KBM-7 (cell line): ENCODE measurements at regions not wholly inside any gene's neighbourhood (a gene's known extent, or its start where the extent isn't known, plus 50 kb on each side); places are given as distances from the start of the nearest gene placed in this dataset.

Source experiments
- DNase-seq: peaks from one replicate; pipeline ENCODE4 v3.0.0-alpha.2; 2015
- in situ Hi-C: fragments of 300-500 bp; cut with MboI; formaldehyde crosslinking; loops from 2 replicates; pipeline ENCODE4 v1.14.3; 2020; ENCODE audit warnings: low sequenced_read_pairs, low pct_unique_long_range_greater_than_20kb, mixed read lengths

DNA sequence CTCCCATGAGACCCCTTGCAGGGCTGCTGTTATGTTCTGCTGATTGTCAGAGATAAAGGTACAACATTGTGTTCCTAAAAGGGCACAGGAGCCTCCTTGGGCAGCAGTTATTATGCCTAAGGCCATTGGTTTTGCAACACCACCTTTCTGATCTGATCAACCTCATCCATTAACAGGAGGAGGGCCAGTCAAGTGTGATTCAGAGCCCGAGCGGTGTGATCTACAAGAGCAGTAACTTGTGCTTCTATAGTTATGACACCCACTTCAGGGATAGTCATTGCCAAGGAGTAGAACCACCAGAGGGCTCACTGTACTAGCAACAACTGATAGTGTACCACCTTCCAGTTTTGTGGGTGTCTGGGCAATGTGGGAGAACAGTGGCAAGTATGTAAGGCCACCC is 1457.9 kb upstream of the CADM2 start:
- DNase-seq: no peak
- in situ Hi-C loops: no loop called here

GRCh38 chr3:83513051-83513450 is 1445.7 kb upstream of the CADM2 start:
- in situ Hi-C loops: no loop called here
- no peak for DNase-seq

DNA sequence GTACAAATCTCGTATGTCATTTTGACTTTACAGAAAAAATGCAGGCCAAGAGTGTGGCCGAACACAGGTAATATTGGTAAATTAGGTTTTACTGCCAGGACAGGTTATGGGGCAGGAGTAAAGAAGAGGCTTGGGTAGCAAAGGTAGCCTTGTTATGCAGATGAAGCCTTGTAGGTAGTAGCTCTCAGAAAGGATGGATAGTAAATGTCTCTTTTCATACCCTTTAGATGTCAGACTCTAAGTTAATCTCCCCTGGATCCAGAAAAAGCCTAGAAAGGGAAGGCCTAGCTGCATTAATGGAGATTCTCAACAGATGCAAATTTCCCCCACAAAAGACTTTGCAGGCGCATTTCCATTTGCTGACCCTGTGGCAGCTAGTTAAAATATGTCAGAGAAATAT is 1445.1 kb upstream of the CADM2 start:
- no peak for DNase-seq
- in situ Hi-C loops: no loop called here

DNA sequence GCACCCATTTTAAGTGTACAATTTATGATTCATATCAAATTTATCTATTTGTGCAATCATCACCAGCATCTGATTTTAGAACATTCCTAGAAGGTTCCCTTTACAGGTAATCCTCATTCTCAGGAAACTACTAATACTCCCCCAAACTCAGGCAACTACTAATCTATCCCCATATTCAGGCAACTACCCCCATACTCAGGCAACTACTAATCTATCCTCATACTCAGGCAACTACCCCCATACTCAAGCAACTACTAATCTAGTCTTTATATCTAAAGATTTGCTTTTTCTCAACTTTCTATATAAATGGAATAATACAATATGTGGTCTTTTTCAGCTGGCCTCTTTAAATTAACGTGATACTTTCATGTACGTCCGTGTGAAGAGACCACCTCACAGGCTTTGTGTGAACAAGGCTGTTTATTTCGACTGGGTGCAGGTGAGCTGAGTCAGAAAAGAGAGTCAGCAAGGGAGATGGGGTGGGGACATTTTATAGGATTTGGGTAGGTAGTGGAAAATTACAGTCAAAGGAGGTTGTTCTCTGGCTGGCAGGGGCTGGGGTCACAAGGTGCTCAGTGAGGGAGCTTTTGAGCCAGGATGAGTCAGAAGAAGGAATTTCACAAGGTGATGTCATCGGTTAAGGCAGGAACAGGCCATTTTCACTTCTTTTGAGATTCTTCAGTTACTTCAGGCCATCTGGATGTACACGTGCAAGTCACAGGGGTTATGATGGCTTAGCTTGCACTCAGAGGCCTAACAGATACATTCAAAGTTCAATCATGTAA is 1444.5 kb upstream of the CADM2 start:
- DNase-seq: no peak
- in situ Hi-C loops: no loop called here

DNA sequence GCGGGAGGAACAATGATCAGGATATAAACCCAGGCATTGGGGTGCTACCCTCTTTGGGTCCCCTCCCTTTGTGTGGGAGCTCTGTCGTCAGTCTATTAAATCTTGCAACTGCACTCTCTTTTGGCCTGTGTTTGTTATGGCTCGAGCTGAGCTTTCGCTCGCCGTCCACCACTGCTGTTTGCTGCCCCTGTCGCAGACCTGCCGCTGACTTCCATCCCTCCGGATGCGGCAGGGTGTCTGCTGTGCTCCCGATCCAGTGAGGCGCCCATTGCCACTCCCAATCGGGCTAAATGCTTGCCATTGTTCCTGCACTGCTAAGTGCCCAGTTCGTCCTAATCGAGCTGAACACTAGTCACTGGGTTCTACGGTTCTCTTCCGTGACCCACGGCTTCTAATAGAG is 1443.7 kb upstream of the CADM2 start:
- in situ Hi-C loops: no loop called here
- no peak for DNase-seq

GRCh38 chr3:83523470-83524073 is 1435.2 kb upstream of the CADM2 start:
- peak; percentile 67 for DNase-seq
- in situ Hi-C loops: no loop called here

DNA sequence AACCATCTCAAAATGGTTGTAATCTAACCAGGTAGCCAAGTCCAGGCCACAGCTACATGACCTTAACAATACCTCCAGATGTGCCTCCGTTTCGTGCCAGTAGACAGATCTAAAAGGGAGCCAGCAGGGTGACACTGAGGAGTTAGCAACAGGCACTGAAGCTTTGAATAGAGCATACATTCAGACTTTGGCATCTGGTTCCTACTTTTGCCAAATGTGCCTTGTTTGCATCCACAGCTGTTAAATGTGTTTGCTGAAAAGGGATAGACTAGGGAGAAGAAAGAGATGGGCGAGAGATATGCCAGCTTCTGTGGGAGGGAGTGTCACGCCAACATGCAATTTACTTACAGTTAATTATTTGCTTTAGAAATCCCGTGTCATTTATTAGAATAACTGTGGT is 1433.9 kb upstream of the CADM2 start:
- in situ Hi-C loops: no loop called here
- no peak for DNase-seq

GRCh38 chr3:83559082-83559481 is 1399.7 kb upstream of the CADM2 start:
- in situ Hi-C loops: no loop called here
- DNase-seq: no peak

DNA sequence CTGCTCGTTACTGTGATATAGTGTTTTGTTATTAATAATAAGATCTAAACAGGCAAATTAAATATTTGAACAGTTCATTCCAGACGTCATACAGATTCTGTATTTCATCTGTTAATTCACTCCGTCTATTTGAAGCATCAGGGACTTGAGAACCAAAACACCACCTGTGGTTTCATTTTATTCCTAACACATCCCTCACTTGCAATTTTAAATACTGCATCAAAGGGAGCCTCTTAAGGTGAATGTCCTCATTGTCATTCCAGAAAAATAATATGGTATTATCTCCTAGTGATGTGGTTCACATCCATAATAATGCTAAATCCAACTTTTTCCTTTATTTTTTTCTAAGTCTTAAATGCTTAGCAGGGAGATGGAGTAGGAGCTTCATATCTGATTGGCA is 1390.9 kb upstream of the CADM2 start:
- no peak for DNase-seq
- in situ Hi-C loops: no loop called here

GRCh38 chr3:83581546-83581945 is 1377.2 kb upstream of the CADM2 start:
- no peak for DNase-seq
- in situ Hi-C loops: no loop called here

GRCh38 chr3:83601704-83602103 is 1357.1 kb upstream of the CADM2 start:
- in situ Hi-C loops: no loop called here
- no peak for DNase-seq

DNA sequence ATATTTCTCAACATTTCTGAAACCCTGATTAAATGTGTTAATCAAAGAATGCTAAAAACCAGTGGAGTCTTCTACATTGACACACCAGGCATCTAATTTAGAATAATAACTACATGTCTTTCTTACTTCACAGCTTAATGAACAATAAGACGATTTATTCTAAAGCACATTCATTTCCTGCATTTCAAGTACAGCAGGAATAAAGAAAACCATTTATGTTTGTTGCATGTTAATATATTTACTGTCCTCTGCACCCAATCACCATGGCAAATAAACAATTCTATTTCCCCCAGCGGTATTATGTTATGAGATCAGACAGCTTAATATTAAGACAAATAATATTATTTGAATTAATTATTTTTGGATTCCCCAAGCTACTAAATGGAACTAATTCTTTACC is 1336.3 kb upstream of the CADM2 start:
- in situ Hi-C loops: no loop called here
- no peak for DNase-seq

DNA sequence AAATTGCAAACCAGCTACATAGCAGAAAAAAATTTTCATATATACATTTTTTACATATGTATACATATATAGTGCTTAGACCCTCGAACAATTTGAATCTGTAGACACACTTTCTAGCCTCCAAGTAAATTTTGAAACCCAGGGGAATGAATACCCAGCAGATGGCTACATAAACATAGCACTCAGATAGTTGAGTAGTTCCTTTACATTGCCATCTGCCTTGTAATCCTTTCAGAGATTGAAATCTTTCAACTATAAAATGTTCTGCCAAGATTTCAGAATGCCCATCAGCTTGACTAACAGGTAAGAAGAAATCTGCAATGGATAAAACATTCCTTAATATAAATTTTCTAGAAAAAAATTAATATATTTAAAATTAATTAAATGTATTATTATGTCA is 1333.5 kb upstream of the CADM2 start:
- in situ Hi-C loops: no loop called here
- DNase-seq: no peak

DNA sequence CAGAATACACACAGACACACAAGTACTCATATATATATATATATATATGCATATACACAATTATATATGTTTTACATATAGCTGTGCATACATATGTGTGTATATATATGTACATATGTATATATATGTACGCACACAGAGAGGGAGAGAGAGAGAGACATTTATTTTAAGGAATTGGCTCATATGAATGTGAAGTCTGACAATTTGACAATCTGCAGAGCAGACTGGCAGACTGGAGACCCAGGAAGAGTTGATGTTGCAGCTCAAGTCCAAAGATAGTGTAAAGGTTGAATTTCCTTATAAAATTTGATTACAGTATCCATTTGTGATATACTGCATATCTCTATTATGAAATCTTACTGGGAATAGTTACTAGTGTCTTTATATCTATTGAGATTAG is 1330.3 kb upstream of the CADM2 start:
- no peak for DNase-seq
- in situ Hi-C loops: no loop called here

GRCh38 chr3:83632526-83632925 is 1326.3 kb upstream of the CADM2 start:
- in situ Hi-C loops: no loop called here
- no peak for DNase-seq

DNA sequence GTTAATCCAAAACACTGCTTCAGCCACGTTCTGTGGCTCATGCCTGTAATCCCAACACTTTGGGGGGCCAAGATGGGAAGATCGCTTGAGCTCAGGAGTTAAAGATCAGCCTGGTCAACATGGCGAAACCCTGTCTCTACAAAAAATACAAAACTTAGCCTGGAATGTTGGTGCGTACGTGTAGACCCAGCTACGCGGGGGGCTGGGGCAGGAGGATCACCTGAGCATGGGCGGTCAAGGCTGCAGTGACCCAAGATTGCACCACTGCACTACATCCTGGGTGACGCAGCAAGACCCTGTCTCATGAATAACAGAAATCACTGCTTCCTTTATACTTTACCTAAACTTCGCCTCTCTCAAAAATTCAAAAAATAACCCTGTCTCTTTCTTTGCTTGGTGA is 1325.0 kb upstream of the CADM2 start:
- no peak for DNase-seq
- in situ Hi-C loops: no loop called here

DNA sequence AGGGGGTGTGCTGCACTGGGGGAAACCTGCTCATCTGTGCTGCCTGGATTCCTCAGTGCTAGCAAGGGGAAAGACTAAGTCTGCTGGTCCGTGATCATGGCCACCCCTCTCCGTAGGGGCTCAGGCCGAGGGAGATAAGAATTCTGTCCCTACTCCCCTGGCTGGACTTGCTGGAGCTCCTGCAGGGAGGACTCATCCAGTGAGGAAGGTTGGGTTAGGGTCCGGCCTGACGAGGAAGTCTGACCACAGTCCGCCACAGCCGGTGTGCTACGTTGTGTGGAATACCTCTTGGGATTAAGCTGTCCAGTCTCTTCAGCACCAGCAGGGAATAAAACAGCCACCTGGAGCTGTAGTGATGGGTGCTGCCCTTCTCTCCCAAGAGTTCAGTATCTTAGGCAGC is 1309.1 kb upstream of the CADM2 start:
- in situ Hi-C loops: no loop called here
- DNase-seq: no peak

DNA sequence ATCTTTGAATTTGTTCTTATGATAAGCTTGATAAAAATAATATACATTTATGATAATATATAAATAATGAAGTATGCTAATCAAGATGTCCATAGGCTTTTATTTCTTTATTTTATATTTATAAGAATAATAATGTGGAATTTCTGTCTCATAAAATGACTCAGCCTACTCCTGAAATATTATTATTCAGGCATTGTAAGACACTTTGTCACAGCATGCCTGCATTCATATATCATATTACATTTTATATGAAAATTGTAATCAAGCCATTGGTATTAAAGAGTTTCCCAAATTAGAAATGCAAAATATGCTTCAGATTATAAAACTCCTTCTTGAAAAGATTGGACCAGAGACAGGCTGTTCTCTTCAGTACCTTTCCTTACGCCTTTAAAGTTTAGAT is 1303.7 kb upstream of the CADM2 start:
- DNase-seq: no peak
- in situ Hi-C loops: no loop called here

DNA sequence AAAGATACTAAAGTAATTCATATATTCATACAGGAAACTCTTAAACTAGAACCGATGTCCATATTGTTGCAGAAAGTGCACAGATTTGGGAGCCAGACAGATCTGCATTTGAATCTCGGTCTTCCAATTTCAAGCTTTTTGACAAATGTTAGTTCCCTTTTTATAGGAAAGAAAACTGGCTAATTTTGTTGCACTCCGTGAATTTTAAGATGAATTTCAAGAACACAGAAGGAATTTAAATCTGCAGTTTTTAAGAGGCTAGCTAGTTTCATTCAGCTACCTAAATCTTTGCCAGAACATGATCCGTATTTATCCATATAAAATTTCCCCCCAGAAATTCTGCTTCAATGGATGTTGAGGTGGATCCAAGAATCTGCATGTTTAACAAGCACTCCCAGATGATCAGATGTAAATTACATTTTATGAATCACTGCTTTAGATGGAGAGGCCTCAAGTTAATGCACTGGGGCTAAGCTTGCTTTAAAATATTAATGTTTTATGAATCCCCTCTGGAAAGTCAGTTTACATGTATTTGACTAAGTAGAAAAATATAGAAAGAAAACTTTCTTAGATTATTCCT is 1296.3 kb upstream of the CADM2 start:
- in situ Hi-C loops: no loop called here
- DNase-seq: no peak

- in situ Hi-C loops: no loop called here
These were observed 1288.4 kb upstream of the CADM2 start for GRCh38 chr3:83670416-83670815.

More at GRCh38 chr3:83670416-83670815, 1288.4 kb upstream of the CADM2 start:
- no peak for DNase-seq
